MM.1S (cell line): ENCODE measurements at regions not wholly inside any gene's neighbourhood (a gene's known extent, or its start where the extent isn't known, plus 50 kb on each side); places are given as distances from the start of the nearest gene placed in this dataset.

Experiments
- DNase-seq: peaks from one replicate; pipeline ENCODE4 v3.0.0-alpha.2; 2015
- H2AFZ ChIP-seq: fragments of 300-600 bp; sonication (generic); 2 replicates; pipeline ENCODE4 v1.6.0; 2016; ENCODE audit warnings: antibody characterized with exemption, low read length
- H3F3A ChIP-seq: fragments of 300-600 bp; sonication (generic); 2 replicates; pipeline ENCODE4 v1.6.1; 2016; ENCODE audit warnings: mild to moderate bottlenecking, antibody characterized with exemption, low read length, moderate library complexity, mixed read lengths; ENCODE audit not compliant: insufficient read depth
- H3K27ac ChIP-seq: fragments of 300-600 bp; sonication (generic); 2 replicates; pipeline ENCODE4 v1.5.1; 2016; ENCODE audit warnings: mild to moderate bottlenecking, low read length
- H3K27me3 ChIP-seq: fragments of 300-600 bp; sonication (generic); replicated peaks from 2 replicates; pipeline ENCODE4 v1.6.0; 2016; ENCODE audit warnings: low read length; ENCODE audit not compliant: insufficient read depth
- H3K36me3 ChIP-seq: fragments of 300-600 bp; sonication (generic); replicated peaks from 2 replicates; pipeline ENCODE4 v1.6.1; 2016; ENCODE audit warnings: mild to moderate bottlenecking, low read length, mixed read lengths; ENCODE audit not compliant: insufficient read depth
- H3K4me1 ChIP-seq: fragments of 300-600 bp; sonication (generic); 2 replicates; pipeline ENCODE4 v1.6.1; 2016; ENCODE audit warnings: low read length, mixed read lengths
- H3K4me2 ChIP-seq: fragments of 300-600 bp; sonication (generic); 2 replicates; pipeline ENCODE4 v1.6.0; 2016; ENCODE audit warnings: low read depth, low read length
- H3K4me3 ChIP-seq: fragments of 300-600 bp; sonication (generic); 2 replicates; pipeline ENCODE4 v1.5.1; 2016; ENCODE audit warnings: low read length, mixed read lengths
- H3K79me2 ChIP-seq: fragments of 300-600 bp; sonication (generic); 2 replicates; pipeline ENCODE4 v1.6.1; 2016; ENCODE audit warnings: mixed run types, low read length, mixed read lengths
- H3K9ac ChIP-seq: fragments of 300-600 bp; sonication (generic); 2 replicates; pipeline ENCODE4 v1.6.1; 2016; ENCODE audit warnings: low read length, mixed read lengths
- H3K9me2 ChIP-seq: fragments of 300-600 bp; sonication (generic); replicated peaks from 2 replicates; pipeline ENCODE4 v1.6.1; 2016; ENCODE audit warnings: mild to moderate bottlenecking, low read length, mixed read lengths; ENCODE audit not compliant: insufficient read depth
- H3K9me3 ChIP-seq: fragments of 300-600 bp; sonication (generic); replicated peaks from 2 replicates; pipeline ENCODE4 v1.6.1; 2016; ENCODE audit warnings: mild to moderate bottlenecking, low read length, mixed read lengths; ENCODE audit not compliant: insufficient read depth
- H4K20me1 ChIP-seq: fragments of 300-600 bp; sonication (generic); 2 replicates; pipeline ENCODE4 v1.6.1; 2016; ENCODE audit warnings: mild to moderate bottlenecking, low read length, moderate library complexity, mixed read lengths; ENCODE audit not compliant: insufficient read depth
- CTCF ChIP-seq: fragments of 300-600 bp; sonication (generic); IDR thresholded peaks from 2 replicates; pipeline ENCODE4 v1.5.1; 2016; ENCODE audit warnings: antibody characterized with exemption, low read length, mixed read lengths
- EZH2 ChIP-seq: fragments of 300-600 bp; sonication (generic); optimal IDR thresholded peaks from 2 replicates; pipeline ENCODE3; 2017; ENCODE audit warnings: low read depth, mild to moderate bottlenecking, antibody characterized with exemption, low read length, mixed read lengths
- EZH2phosphoT487 ChIP-seq: fragments of 300-600 bp; sonication (generic); IDR thresholded peaks from 2 replicates; pipeline ENCODE4 v1.6.1; 2018; ENCODE audit warnings: antibody characterized with exemption, low read length

- Histone ChIP-seq H3K79me2 (no peaks in the 10 kb centered on the region), H3K27ac (no peak overlapping the region), H3K36me3 (no peaks in the 10 kb centered on the region), H3K9me2 (no peaks in the 10 kb centered on the region), H3K27me3 (no peaks in the 10 kb centered on the region), H3K4me2 (no peak overlapping the region), H2AFZ (no peak overlapping the region), H3K9me3 (no peaks in the 10 kb centered on the region), H4K20me1 (no peaks in the 10 kb centered on the region), H3K4me3 (no peak overlapping the region), H3F3A (no peaks in the 10 kb centered on the region), H3K4me1 (no peaks in the 10 kb centered on the region), H3K9ac (no peak overlapping the region)
- no peak for DNase-seq
- TF ChIP-seq EZH2, result no peak
- no peak for TF ChIP-seq EZH2phosphoT487
- TF ChIP-seq CTCF, result no peak
Observed at GRCh38 chr3:8319935-8320634, 181.5 kb upstream of the LMCD1 start.

DNA sequence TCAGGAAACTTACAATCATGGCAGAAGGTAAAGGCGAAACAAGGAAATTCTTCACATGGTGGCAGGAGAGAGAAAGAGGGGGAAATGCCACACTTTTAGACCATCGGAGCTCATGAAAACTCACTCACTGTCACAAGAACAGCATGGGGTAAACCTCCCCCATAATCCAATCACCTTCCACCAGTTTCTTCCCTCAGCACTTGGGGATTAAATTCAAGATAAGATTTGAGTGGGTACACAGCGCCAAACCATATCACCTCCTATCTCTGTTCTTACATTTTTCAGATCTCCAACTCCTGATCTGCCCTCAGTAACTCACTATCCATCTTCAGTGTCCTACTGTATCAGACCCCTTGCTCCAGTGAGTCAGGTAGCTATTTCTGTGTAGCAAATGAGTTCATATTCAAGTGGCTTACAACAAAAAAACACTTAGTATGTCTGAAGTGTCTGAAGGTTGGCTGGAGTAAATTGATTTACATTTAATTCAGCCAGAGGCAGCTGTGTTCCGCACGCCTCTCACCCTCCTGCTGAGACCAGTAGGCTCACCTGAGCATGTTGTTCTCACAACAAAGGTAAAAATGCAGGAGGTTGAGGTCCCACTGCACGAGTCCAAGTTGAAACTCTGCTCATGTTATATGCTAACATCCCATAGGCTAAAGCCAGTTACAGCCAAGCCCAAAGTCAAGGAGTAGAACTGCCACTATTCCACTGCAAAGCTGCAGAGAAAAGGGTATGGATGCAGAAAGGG lies 180.7 kb upstream of the LMCD1 start:
- no peak for DNase-seq
- H3K79me2 ChIP-seq, result no peaks in the 10 kb centered on the region
- H3K27ac ChIP-seq, result no peak overlapping the region
- no peaks in the 10 kb centered on the region for H4K20me1 ChIP-seq
- H3K4me2 ChIP-seq, result no peak overlapping the region
- no peak overlapping the region for H3K4me3 ChIP-seq
- no peaks in the 10 kb centered on the region for H3K9me2 ChIP-seq
- H3F3A ChIP-seq, result no peaks in the 10 kb centered on the region
- no peak overlapping the region for H2AFZ ChIP-seq
- H3K9ac ChIP-seq, result no peak overlapping the region
- no peaks in the 10 kb centered on the region for H3K27me3 ChIP-seq
- H3K9me3 ChIP-seq, result no peaks in the 10 kb centered on the region
- H3K4me1 ChIP-seq, result no peaks in the 10 kb centered on the region
- no peak for TF ChIP-seq CTCF
- no peak for TF ChIP-seq EZH2phosphoT487
- no peak for TF ChIP-seq EZH2
- H3K36me3 ChIP-seq, result no peaks in the 10 kb centered on the region

DNA sequence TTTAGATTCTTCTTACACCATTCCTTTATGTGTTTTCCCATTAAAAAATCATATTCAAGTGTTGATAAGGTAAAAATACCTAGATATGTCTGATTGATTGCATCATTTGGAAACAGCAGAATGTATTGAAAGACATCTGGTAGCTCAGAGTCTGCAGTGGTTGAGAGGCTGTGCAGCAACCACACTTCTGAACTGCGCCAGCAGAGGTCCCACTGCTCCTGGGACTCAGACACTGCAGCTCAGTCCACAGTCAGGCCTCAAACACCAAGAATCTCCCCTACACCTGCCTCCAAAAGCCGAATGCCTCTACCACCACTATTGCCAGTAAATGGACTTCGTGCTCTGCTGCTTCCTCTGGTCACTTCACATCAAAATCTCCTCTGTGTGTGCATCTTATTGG lies 176.9 kb upstream of the LMCD1 start:
- H3K4me1 ChIP-seq, result no peaks in the 10 kb centered on the region
- H4K20me1 ChIP-seq, result no peaks in the 10 kb centered on the region
- H3K9ac ChIP-seq, result no peak overlapping the region
- H3K27ac ChIP-seq, result no peak overlapping the region
- no peak overlapping the region for H3K4me3 ChIP-seq
- no peaks in the 10 kb centered on the region for H3K27me3 ChIP-seq
- H3F3A ChIP-seq, result no peaks in the 10 kb centered on the region
- H3K4me2 ChIP-seq, result no peak overlapping the region
- no peaks in the 10 kb centered on the region for H3K79me2 ChIP-seq
- H3K9me2 ChIP-seq, result no peaks in the 10 kb centered on the region
- no peak overlapping the region for H2AFZ ChIP-seq
- peak; percentile 41 for DNase-seq
- no peaks in the 10 kb centered on the region for H3K36me3 ChIP-seq
- H3K9me3 ChIP-seq, result no peaks in the 10 kb centered on the region
- TF ChIP-seq CTCF (peak; percentile 40), EZH2 (no peak), EZH2phosphoT487 (no peak)
